ENCODE measurements at regions not wholly inside any gene's neighbourhood (a gene's known extent, or its start where the extent isn't known, plus 50 kb on each side); places are given as distances from the start of the nearest gene placed in this dataset.

DNA sequence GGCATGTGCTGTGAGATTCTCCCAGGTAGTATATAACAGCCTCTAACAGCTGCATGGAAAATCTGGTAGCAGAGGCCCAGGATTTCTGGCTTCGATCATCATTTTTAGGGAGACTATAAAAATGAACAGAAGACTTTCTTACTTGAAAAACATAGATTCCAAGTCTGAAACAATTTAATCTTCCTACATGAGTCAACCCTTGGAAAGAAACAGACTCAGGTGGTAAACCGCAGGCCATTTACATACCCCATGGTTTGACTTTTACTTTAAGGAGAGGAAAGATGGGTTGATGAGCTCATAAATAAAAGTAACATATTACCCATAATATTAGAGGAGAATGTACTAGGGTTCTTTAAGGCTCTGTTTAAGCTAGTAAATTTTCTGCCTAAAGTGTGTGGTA lies 121.6 kb downstream of the CYSLTR2 start:
- no peak for DNase-seq
- TF ChIP-seq POLR2A (IDR thresholded peaks at IDR 0.05), result no peak
- TF ChIP-seq, protein P1, sequence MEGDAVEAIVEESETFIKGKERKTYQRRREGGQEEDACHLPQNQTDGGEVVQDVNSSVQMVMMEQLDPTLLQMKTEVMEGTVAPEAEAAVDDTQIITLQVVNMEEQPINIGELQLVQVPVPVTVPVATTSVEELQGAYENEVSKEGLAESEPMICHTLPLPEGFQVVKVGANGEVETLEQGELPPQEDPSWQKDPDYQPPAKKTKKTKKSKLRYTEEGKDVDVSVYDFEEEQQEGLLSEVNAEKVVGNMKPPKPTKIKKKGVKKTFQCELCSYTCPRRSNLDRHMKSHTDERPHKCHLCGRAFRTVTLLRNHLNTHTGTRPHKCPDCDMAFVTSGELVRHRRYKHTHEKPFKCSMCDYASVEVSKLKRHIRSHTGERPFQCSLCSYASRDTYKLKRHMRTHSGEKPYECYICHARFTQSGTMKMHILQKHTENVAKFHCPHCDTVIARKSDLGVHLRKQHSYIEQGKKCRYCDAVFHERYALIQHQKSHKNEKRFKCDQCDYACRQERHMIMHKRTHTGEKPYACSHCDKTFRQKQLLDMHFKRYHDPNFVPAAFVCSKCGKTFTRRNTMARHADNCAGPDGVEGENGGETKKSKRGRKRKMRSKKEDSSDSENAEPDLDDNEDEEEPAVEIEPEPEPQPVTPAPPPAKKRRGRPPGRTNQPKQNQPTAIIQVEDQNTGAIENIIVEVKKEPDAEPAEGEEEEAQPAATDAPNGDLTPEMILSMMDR (IDR thresholded peaks at IDR 0.05), result no peak
- Histone ChIP-seq H3K27ac (no peak overlapping the region), H3K4me1 (no peaks in the 10 kb centered on the region), H3K9me3 (peaks cover 0 to 6% (median 0%) of the 10 kb centered on the region in 4 donors), H3K27me3 (no peaks in the 10 kb centered on the region), H3K4me3 (no peak overlapping the region), H3K36me3 (no peaks in the 10 kb centered on the region)

DNA sequence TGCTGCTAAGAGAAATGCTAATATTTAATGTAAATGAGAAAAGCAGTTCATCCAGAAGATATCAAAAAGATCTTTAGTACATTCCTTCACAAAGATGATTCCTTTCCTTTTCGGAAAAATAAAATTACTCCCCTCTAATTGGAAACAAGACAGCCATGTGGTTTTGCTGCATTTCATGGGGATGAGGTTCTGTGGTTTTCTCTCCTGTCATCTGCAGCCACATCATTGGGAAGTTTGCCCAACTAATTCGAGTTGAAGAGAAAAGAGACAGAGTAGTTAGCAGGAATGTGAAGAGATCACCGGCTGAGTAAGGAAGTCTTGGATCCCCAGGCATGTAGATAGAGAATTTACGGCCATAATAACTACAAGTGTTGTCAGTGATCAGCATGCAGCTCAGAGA lies 122.1 kb downstream of the CYSLTR2 start:
- Histone ChIP-seq H3K27ac (no peak overlapping the region), H3K9me3 (peaks cover 0 to 11% (median 0%) of the 10 kb centered on the region in 4 donors), H3K4me1 (no peaks in the 10 kb centered on the region), H3K4me3 (no peak overlapping the region), H3K27me3 (no peaks in the 10 kb centered on the region), H3K36me3 (no peaks in the 10 kb centered on the region)
- TF ChIP-seq, protein P1 (IDR thresholded peaks at IDR 0.05), result no peak
- TF ChIP-seq POLR2A (IDR thresholded peaks at IDR 0.05), result no peak
- no peak for DNase-seq

DNA sequence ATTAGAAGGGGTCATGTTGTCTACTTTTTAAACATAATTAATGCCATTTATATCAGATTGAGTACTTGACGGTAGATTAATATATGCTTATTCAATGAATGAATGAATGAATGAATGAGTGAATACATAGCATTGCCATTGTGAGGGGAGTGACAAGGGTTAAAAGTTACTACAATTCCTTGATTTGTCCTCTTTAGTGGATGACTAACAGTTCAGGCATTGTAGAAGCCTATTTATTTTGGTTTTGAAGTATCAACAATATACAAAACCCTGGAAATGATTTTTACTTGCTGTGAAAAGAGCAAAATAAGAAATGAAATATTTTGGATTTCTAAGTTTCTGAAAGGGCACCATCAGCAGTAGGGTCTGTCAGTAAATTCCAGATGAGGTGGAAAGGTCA lies 122.7 kb downstream of the CYSLTR2 start:
- Histone ChIP-seq H3K36me3 (no peaks in the 10 kb centered on the region), H3K9me3 (peaks cover 0 to 13% (median 0%) of the 10 kb centered on the region in 4 donors), H3K27ac (no peak overlapping the region), H3K4me1 (no peaks in the 10 kb centered on the region), H3K4me3 (no peak overlapping the region), H3K27me3 (no peaks in the 10 kb centered on the region)
- DNase-seq, result no peak
- TF ChIP-seq, protein P1 (IDR thresholded peaks at IDR 0.05), result no peak
- no peak for TF ChIP-seq POLR2A (IDR thresholded peaks at IDR 0.05)

DNA sequence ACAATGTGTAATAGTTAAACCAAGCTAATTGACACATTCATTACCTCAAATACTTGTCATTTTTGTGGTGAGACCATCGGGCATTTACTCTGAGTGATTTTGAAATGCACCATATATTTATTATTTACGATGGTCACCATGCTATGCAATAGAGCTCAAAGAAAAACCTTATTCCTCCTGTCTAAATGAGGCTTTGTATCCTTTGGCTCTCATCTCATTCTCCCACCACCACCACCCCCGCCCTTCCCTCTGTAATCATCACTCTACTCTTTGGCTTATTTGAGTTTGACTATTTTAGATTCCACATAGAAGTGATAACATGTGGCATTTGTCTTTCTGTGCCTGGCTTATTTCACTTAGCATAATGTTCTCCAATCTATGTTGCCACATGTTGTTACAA lies 124.9 kb downstream of the CYSLTR2 start:
- H3K27ac ChIP-seq, result no peak overlapping the region
- no peak overlapping the region for H3K4me3 ChIP-seq
- no peak for DNase-seq
- TF ChIP-seq POLR2A (IDR thresholded peaks at IDR 0.05), result no peak
- TF ChIP-seq, protein P1 (IDR thresholded peaks at IDR 0.05), result no peak
- H3K27me3 ChIP-seq, result no peaks in the 10 kb centered on the region
- H3K9me3 ChIP-seq, result peaks cover 0 to 16% (median 2%) of the 10 kb centered on the region in 4 donors
- no peaks in the 10 kb centered on the region for H3K4me1 ChIP-seq
- H3K36me3 ChIP-seq, result no peaks in the 10 kb centered on the region

DNA sequence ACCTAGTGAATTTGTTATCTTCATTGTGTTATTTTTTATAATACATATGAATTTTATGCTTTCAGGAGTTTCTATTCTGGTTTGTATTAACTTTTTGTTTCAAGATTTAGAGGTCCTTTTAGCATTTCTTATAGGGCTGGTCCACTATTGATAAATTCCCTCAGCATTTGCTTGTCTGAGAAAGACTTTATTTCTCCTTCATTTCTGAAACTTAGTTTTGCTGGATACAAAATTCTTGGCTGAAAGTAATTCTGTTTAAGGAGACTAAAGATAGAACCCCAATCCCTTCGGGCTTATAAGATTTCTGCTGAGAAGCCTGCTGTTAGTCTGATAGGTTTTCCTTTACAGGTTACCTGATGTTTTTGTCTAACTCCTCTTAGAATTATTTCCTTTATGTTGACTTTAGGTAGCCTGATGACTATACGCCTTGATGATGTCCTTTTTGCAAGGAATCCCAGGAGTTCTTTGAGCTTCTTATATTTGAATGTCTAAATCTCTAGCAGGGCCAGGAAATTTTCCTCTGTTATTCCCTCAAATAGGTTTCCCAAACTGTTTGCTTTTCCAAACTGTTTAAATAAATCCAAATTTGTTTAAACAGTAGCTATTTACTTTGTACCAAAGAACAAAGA lies 127.1 kb downstream of the CYSLTR2 start:
- no peak for TF ChIP-seq POLR2A (IDR thresholded peaks at IDR 0.05)
- TF ChIP-seq, protein P1 (IDR thresholded peaks at IDR 0.05), result no peak
- no peak for DNase-seq
- H3K27ac ChIP-seq, result no peak overlapping the region
- no peaks in the 10 kb centered on the region for H3K36me3 ChIP-seq
- H3K4me3 ChIP-seq, result no peak overlapping the region
- H3K4me1 ChIP-seq, result no peaks in the 10 kb centered on the region
- H3K27me3 ChIP-seq, result no peaks in the 10 kb centered on the region
- peaks cover 0 to 16% (median 2%) of the 10 kb centered on the region in 4 donors for H3K9me3 ChIP-seq

All from Peyer's patch (tissue), 4 donors.